ENCODE measurements at regions not wholly inside any gene's neighbourhood (a gene's known extent, or its start where the extent isn't known, plus 50 kb on each side); places are given as distances from the start of the nearest gene placed in this dataset. TPM values are rescaled to one million over a fixed set of nuclear protein-coding genes. Genes with fewer than 3 reads are reported as not detected.

Small RNA genes in the stretch of these regions (small RNA-seq; reads per million reads assigned to genes)
- gene MIR4276 (ENCODE audit: insufficient read depth) = not detected
